Astrocyte (in vitro differentiated cells and primary cell): ENCODE measurements at regions not wholly inside any gene's neighbourhood (a gene's known extent, or its start where the extent isn't known, plus 50 kb on each side); places are given as distances from the start of the nearest gene placed in this dataset.

Experiments
- DNase-seq: peaks from one replicate; pipeline ENCODE4 v3.0.0-alpha.2; 2010; ENCODE audit warnings: low read depth
- FAIRE-seq: peaks from 2 replicates; lab custom pipeline; 2011; peaks lifted over from hg19 to GRCh38; lab: Jason Lieb, UNC
- H2AFZ ChIP-seq: 2 replicates; pipeline ENCODE4 v1.6.0; 2012; ENCODE audit warnings: low read depth, low read length, inconsistent platforms
- H3K27ac ChIP-seq: 2 replicates; pipeline ENCODE4 v1.5.1; 2011; ENCODE audit warnings: low read depth, low read length, inconsistent platforms
- H3K27me3 ChIP-seq: 2 replicates; pipeline ENCODE4 v1.6.0; 2011; ENCODE audit warnings: low read length, inconsistent platforms; ENCODE audit not compliant: insufficient read depth
- H3K36me3 ChIP-seq: 2 replicates; pipeline ENCODE4 v1.5.1; 2011; ENCODE audit warnings: low read length, inconsistent platforms; ENCODE audit not compliant: insufficient read depth
- H3K4me1 ChIP-seq: 2 replicates; pipeline ENCODE4 v1.5.1; 2011; ENCODE audit warnings: low read length, inconsistent platforms; ENCODE audit not compliant: insufficient read depth
- H3K4me2 ChIP-seq: 2 replicates; pipeline ENCODE4 v1.6.0; 2012; ENCODE audit warnings: low read length, inconsistent platforms
- H3K4me3 ChIP-seq: 2 replicates; pipeline ENCODE4 v1.5.1; 2011; ENCODE audit warnings: low read depth, mild to moderate bottlenecking, low read length, inconsistent platforms; ENCODE audit not compliant: insufficient read depth
- H3K79me2 ChIP-seq: 2 replicates; pipeline ENCODE4 v1.6.0; 2012; ENCODE audit warnings: mild to moderate bottlenecking, low read length, inconsistent platforms; ENCODE audit not compliant: insufficient read depth
- H3K9ac ChIP-seq: 2 replicates; pipeline ENCODE4 v1.6.0; 2012; ENCODE audit warnings: mild to moderate bottlenecking, low read length, inconsistent platforms
- H3K9me3 ChIP-seq: 2 replicates; pipeline ENCODE4 v1.5.1; 2012; ENCODE audit warnings: low read depth, mild to moderate bottlenecking, low read length, inconsistent platforms; ENCODE audit not compliant: insufficient read depth
- H4K20me1 ChIP-seq: 2 replicates; pipeline ENCODE4 v1.6.0; 2012; ENCODE audit warnings: low read length, inconsistent platforms; ENCODE audit not compliant: insufficient read depth
- H3K27ac Mint-ChIP-seq: one replicate; pipeline ENCODE4 v1.8.0; 2021; ENCODE audit warnings: mild to moderate bottlenecking, mixed read lengths; ENCODE audit not compliant: unreplicated experiment
- H3K27me3 Mint-ChIP-seq: one replicate; pipeline ENCODE4 v1.8.0; 2021; ENCODE audit warnings: low read depth, mixed read lengths; ENCODE audit not compliant: unreplicated experiment
- H3K36me3 Mint-ChIP-seq: one replicate; pipeline ENCODE4 v1.8.0; 2021; ENCODE audit warnings: low read depth, mixed read lengths; ENCODE audit not compliant: unreplicated experiment
- H3K4me1 Mint-ChIP-seq: one replicate; pipeline ENCODE4 v1.8.0; 2021; ENCODE audit warnings: low read depth, mixed read lengths; ENCODE audit not compliant: unreplicated experiment
- H3K4me3 Mint-ChIP-seq: one replicate; pipeline ENCODE4 v1.8.0; 2021; ENCODE audit warnings: mild to moderate bottlenecking, moderate library complexity, mixed read lengths; ENCODE audit not compliant: unreplicated experiment
- H3K9me3 Mint-ChIP-seq: one replicate; pipeline ENCODE4 v1.8.0; 2021; ENCODE audit warnings: mild to moderate bottlenecking, mixed read lengths; ENCODE audit not compliant: unreplicated experiment
- CTCF ChIP-seq: IDR thresholded peaks from 2 replicates; pipeline ENCODE4 v1.5.1; 2011; ENCODE audit warnings: low read depth, mild to moderate bottlenecking, inconsistent platforms, low read length, moderate library complexity; ENCODE audit not compliant: insufficient read depth
- EZH2 ChIP-seq: IDR thresholded peaks from 2 replicates; pipeline ENCODE4 v1.6.1; 2012; ENCODE audit warnings: mild to moderate bottlenecking, low read length, inconsistent platforms; ENCODE audit not compliant: insufficient read depth

GRCh38 chr16:26727848-26728247, 338.9 kb upstream of the C16orf82 start:
- H3K79me2 ChIP-seq: no peaks in the 10 kb centered on the region
- Mint-ChIP-seq H3K27ac (no peak overlapping the region), H3K4me1 (no peaks in the 10 kb centered on the region), H3K9me3 (no peaks in the 10 kb centered on the region), H3K27me3 (peaks cover 5% of the 10 kb centered on the region), H3K36me3 (no peaks in the 10 kb centered on the region), H3K4me3 (no peak overlapping the region)
- FAIRE-seq: no peak
- TF ChIP-seq EZH2 (no peak), CTCF (no peak)
- no peaks in the 10 kb centered on the region for H3K27me3 ChIP-seq
- no peak for DNase-seq
- H3K27ac ChIP-seq: no peak overlapping the region
- H3K4me1 ChIP-seq: no peaks in the 10 kb centered on the region
- H3K4me3 ChIP-seq: no peak overlapping the region
- H3K4me2 ChIP-seq: no peak overlapping the region
- no peaks in the 10 kb centered on the region for H3K36me3 ChIP-seq
- no peaks in the 10 kb centered on the region for H4K20me1 ChIP-seq
- no peak overlapping the region for H3K9ac ChIP-seq
- H2AFZ ChIP-seq: no peak overlapping the region
- H3K9me3 ChIP-seq: no peaks in the 10 kb centered on the region

GRCh38 chr16:26729951-26730541, 336.7 kb upstream of the C16orf82 start:
- DNase-seq (no peak), FAIRE-seq (no peak)
- H3K4me3 Mint-ChIP-seq: no peak overlapping the region
- no peak overlapping the region for H3K4me3 ChIP-seq
- H3K27ac Mint-ChIP-seq: no peak overlapping the region
- H3K27me3 ChIP-seq: no peaks in the 10 kb centered on the region
- no peaks in the 10 kb centered on the region for H3K9me3 Mint-ChIP-seq
- H2AFZ ChIP-seq: no peak overlapping the region
- H4K20me1 ChIP-seq: no peaks in the 10 kb centered on the region
- no peak overlapping the region for H3K9ac ChIP-seq
- no peaks in the 10 kb centered on the region for H3K9me3 ChIP-seq
- peaks cover 5% of the 10 kb centered on the region for H3K27me3 Mint-ChIP-seq
- no peak for TF ChIP-seq CTCF
- no peak for TF ChIP-seq EZH2
- H3K4me2 ChIP-seq: no peak overlapping the region
- no peaks in the 10 kb centered on the region for H3K4me1 Mint-ChIP-seq
- no peaks in the 10 kb centered on the region for H3K79me2 ChIP-seq
- no peaks in the 10 kb centered on the region for H3K36me3 Mint-ChIP-seq
- H3K36me3 ChIP-seq: no peaks in the 10 kb centered on the region
- H3K4me1 ChIP-seq: no peaks in the 10 kb centered on the region
- H3K27ac ChIP-seq: no peak overlapping the region

GRCh38 chr16:26731729-26732128, 335.0 kb upstream of the C16orf82 start:
- no peaks in the 10 kb centered on the region for H4K20me1 ChIP-seq
- DNase-seq (no peak), FAIRE-seq (no peak)
- H3K9ac ChIP-seq: no peak overlapping the region
- TF ChIP-seq EZH2: no peak
- no peak for TF ChIP-seq CTCF
- H2AFZ ChIP-seq: no peak overlapping the region
- Mint-ChIP-seq H3K4me1 (no peaks in the 10 kb centered on the region), H3K27me3 (peaks cover 2% of the 10 kb centered on the region), H3K27ac (no peak overlapping the region), H3K9me3 (no peaks in the 10 kb centered on the region), H3K4me3 (no peak overlapping the region), H3K36me3 (no peaks in the 10 kb centered on the region)
- no peaks in the 10 kb centered on the region for H3K36me3 ChIP-seq
- H3K27me3 ChIP-seq: no peaks in the 10 kb centered on the region
- H3K79me2 ChIP-seq: no peaks in the 10 kb centered on the region
- no peaks in the 10 kb centered on the region for H3K4me1 ChIP-seq
- H3K9me3 ChIP-seq: no peaks in the 10 kb centered on the region
- H3K27ac ChIP-seq: no peak overlapping the region
- H3K4me3 ChIP-seq: no peak overlapping the region
- H3K4me2 ChIP-seq: no peak overlapping the region
